ENCODE measurements at regions not wholly inside any gene's neighbourhood (a gene's known extent, or its start where the extent isn't known, plus 50 kb on each side); places are given as distances from the start of the nearest gene placed in this dataset.
A peak's percentile ranks its signal among the peaks of the same experiment; 100 is the strongest.
"Not testable (repeated sequence)": the region's sequence is repeated elsewhere in the genome, so short reads cannot be mapped to it uniquely, and the experiment has no call there.

- DNase-seq (ENCODE audit: low read depth in 2 of 2), result not testable (repeated sequence)
Measured at GRCh38 chr17:45554479-45554878, 64.0 kb upstream of the PLEKHM1 start.

GRCh38 chr17:45558821-45559220 lies 68.3 kb upstream of the PLEKHM1 start:
- DNase-seq (ENCODE audit: low read depth in 2 of 2), result not testable (repeated sequence)

GRCh38 chr17:45562868-45563267 lies 72.3 kb upstream of the PLEKHM1 start:
- DNase-seq (ENCODE audit: low read depth in 2 of 2), result not testable (repeated sequence)

GRCh38 chr17:45563283-45563682 lies 72.8 kb upstream of the PLEKHM1 start:
- DNase-seq (ENCODE audit: low read depth in 2 of 2), result not testable (repeated sequence)

GRCh38 chr17:45568275-45568674 lies 77.8 kb upstream of the PLEKHM1 start:
- not testable (repeated sequence) for DNase-seq (ENCODE audit: low read depth in 2 of 2)

- DNase-seq (ENCODE audit: low read depth in 2 of 2), result not testable (repeated sequence)
Measured at GRCh38 chr17:45573326-45573725, 82.8 kb upstream of the PLEKHM1 start.

GRCh38 chr17:45573924-45574770 lies 83.6 kb upstream of the PLEKHM1 start:
- no peak for DNase-seq (ENCODE audit: low read depth in 2 of 2)

GRCh38 chr17:45575126-45575885 lies 84.8 kb upstream of the PLEKHM1 start:
- DNase-seq (ENCODE audit: low read depth in 2 of 2), result no peak

GRCh38 chr17:45576527-45577307 lies 86.2 kb upstream of the PLEKHM1 start:
- not testable (repeated sequence) for DNase-seq (ENCODE audit: low read depth in 2 of 2)

GRCh38 chr17:45577571-45578279 lies 87.2 kb upstream of the PLEKHM1 start:
- DNase-seq (ENCODE audit: low read depth in 2 of 2), result no peak

- DNase-seq (ENCODE audit: low read depth in 2 of 2), result no peak
Measured at GRCh38 chr17:45578516-45579455, 88.3 kb upstream of the PLEKHM1 start.

GRCh38 chr17:45579529-45580495 lies 89.3 kb upstream of the PLEKHM1 start:
- no peak for DNase-seq (ENCODE audit: low read depth in 2 of 2)

- DNase-seq (ENCODE audit: low read depth in 2 of 2), result no peak
Measured at GRCh38 chr17:45580924-45581323, 90.4 kb upstream of the PLEKHM1 start.

GRCh38 chr17:45581860-45582259 lies 91.3 kb upstream of the PLEKHM1 start:
- DNase-seq (ENCODE audit: low read depth in 2 of 2), result no peak

- peak; percentile 39 to 42 for DNase-seq (ENCODE audit: low read depth in 2 of 2)
Measured at GRCh38 chr17:45584092-45585036, 93.8 kb upstream of the PLEKHM1 start.

- peak; percentile 68 to 74 for DNase-seq (ENCODE audit: low read depth in 2 of 2)
Measured at GRCh38 chr17:45585037-45585733, 94.7 kb upstream of the PLEKHM1 start.
